ENCODE measurements at regions not wholly inside any gene's neighbourhood (a gene's known extent, or its start where the extent isn't known, plus 50 kb on each side); places are given as distances from the start of the nearest gene placed in this dataset.

GRCh38 chr12:89185889-89186288 lies 166.4 kb downstream of the DUSP6 start:
- CTCF ChIA-PET = no interaction called here
- H3K36me3 Mint-ChIP-seq = peaks cover 49% of the 10 kb centered on the region

GRCh38 chr12:89185181-89185580 lies 167.1 kb downstream of the DUSP6 start:
- Mint-ChIP-seq H3K4me1 (peaks cover 22% of the 10 kb centered on the region), H3K9me3 (ENCODE audit: low read depth) (peaks cover 18% of the 10 kb centered on the region), H3K36me3 (peaks cover 44% of the 10 kb centered on the region), H3K27me3 (no peaks in the 10 kb centered on the region), H3K27ac (no peak overlapping the region), H3K4me3 (no peak overlapping the region)
- ATAC-seq (no peak), DNase-seq (no peak)
- CTCF ChIA-PET = no interaction called here

More at GRCh38 chr12:89185889-89186288, 166.4 kb downstream of the DUSP6 start:
- ATAC-seq (no peak), DNase-seq (no peak)
- H3K4me3 Mint-ChIP-seq = no peak overlapping the region
- H3K4me1 Mint-ChIP-seq = peaks cover 15% of the 10 kb centered on the region
- H3K27ac Mint-ChIP-seq = no peak overlapping the region
- peaks cover 21% of the 10 kb centered on the region for H3K9me3 Mint-ChIP-seq (ENCODE audit: low read depth)
- no peaks in the 10 kb centered on the region for H3K27me3 Mint-ChIP-seq

DNA sequence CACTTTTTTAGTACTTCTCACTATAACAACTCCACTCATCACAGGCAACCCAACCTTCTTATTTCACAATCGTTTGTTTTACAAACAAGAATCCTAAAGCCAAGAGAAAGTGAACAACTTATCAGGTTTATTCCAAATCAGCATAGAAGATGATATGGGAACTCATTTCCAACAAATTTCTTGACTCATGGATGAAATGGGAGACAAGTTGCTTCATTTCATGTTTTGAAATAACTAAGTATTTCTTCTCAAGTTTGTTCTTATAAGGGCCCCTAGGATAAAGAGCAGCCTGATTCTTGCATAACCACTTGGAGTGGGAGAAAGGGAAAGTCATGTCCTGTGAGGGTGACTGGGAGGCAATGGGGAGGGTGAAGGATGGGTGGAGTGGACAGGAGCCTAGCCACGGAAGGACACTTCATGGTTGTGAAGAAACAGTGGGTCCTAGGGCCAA lies 168.3 kb downstream of the DUSP6 start:
- H3K36me3 Mint-ChIP-seq = peaks cover 40% of the 10 kb centered on the region
- DNase-seq (no peak), ATAC-seq (no peak)
- H3K27ac Mint-ChIP-seq = no peak overlapping the region
- H3K4me3 Mint-ChIP-seq = no peak overlapping the region
- peaks cover 31% of the 10 kb centered on the region for H3K4me1 Mint-ChIP-seq
- CTCF ChIA-PET = no interaction called here
- H3K27me3 Mint-ChIP-seq = no peaks in the 10 kb centered on the region
- peaks cover 13% of the 10 kb centered on the region for H3K9me3 Mint-ChIP-seq (ENCODE audit: low read depth)

- peak overlapping the region; percentile 27 for H3K4me3 Mint-ChIP-seq
- H3K27ac Mint-ChIP-seq = peak overlapping the region; percentile 87
Observed at GRCh38 chr12:89181271-89181920, 170.9 kb downstream of the DUSP6 start.

DNA sequence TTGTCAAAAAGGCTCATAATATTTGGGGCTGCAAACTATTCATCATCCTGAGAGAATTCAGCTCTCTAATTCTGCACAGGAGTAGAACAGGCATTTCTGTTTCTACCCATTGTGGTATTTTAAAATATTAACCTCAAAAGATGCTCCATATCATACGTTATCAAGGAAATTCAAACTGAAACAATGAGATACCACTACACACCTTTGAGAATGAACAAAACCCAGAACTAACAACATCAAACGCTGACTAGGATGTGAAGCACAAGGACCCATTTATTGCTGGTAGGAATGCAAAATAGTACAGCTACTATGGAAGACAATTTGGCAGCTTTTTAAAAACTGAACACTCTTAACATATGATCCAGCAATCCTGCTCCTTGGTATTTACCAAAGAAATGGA lies 171.8 kb downstream of the DUSP6 start:
- H3K4me1 Mint-ChIP-seq = peaks cover 32% of the 10 kb centered on the region
- peak overlapping the region; percentile 16 for H3K4me3 Mint-ChIP-seq
- peak overlapping the region; percentile 87 for H3K27ac Mint-ChIP-seq
- CTCF ChIA-PET = interaction anchor here (0.7 to 2.4 kb wide), 5 partner anchors 16 to 345 kb away, joined by 3 to 8 read pairs (median 3); no protein-coding TSS in a partner anchor
- peaks cover 2% of the 10 kb centered on the region for H3K9me3 Mint-ChIP-seq (ENCODE audit: low read depth)
- ATAC-seq (peak; percentile 56), DNase-seq (no peak)
- H3K36me3 Mint-ChIP-seq = peaks cover 32% of the 10 kb centered on the region
- no peaks in the 10 kb centered on the region for H3K27me3 Mint-ChIP-seq

More at GRCh38 chr12:89181271-89181920, 170.9 kb downstream of the DUSP6 start:
- peaks cover 37% of the 10 kb centered on the region for H3K36me3 Mint-ChIP-seq
- CTCF ChIA-PET = interaction anchor here (0.7 to 2.4 kb wide), 8 partner anchors 17 to 344 kb away, joined by 3 to 8 read pairs (median 4); no protein-coding TSS in a partner anchor
- peaks cover 5% of the 10 kb centered on the region for H3K9me3 Mint-ChIP-seq (ENCODE audit: low read depth)
- H3K4me1 Mint-ChIP-seq = peaks cover 32% of the 10 kb centered on the region
- DNase-seq (no peak), ATAC-seq (peak; percentile 85)
- H3K27me3 Mint-ChIP-seq = no peaks in the 10 kb centered on the region

GRCh38 chr12:89179983-89180382 lies 172.3 kb downstream of the DUSP6 start:
- peaks cover 2% of the 10 kb centered on the region for H3K9me3 Mint-ChIP-seq (ENCODE audit: low read depth)

DNA sequence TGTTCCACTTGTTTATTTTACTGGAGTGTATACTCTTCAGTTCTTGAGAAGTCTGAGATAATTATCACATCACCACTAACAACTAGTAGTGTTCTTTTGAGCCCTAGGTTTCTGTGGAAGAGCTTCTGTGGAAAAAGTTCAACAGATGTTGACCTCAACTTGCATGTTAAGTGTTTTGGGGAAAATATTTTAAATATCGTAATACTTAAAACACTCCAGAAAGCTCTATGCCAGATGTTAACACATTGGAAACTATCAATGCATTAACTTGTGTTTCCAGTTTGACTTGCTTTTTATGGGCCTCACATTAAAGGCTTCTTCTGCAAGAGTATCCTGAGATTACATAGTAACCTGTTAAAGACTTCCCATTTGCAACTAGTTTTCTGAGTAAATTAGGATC lies 173.1 kb downstream of the DUSP6 start:
- peaks cover 31% of the 10 kb centered on the region for H3K36me3 Mint-ChIP-seq
- ATAC-seq (no peak), DNase-seq (no peak)
- CTCF ChIA-PET = interaction anchor here (1.1 to 1.2 kb wide), 2 partner anchors 15 to 175 kb away, joined by 3 to 4 read pairs; no protein-coding TSS in a partner anchor
- no peak overlapping the region for H3K4me3 Mint-ChIP-seq
- no peaks in the 10 kb centered on the region for H3K9me3 Mint-ChIP-seq (ENCODE audit: low read depth)
- no peaks in the 10 kb centered on the region for H3K27me3 Mint-ChIP-seq
- H3K27ac Mint-ChIP-seq = no peak overlapping the region
- peaks cover 32% of the 10 kb centered on the region for H3K4me1 Mint-ChIP-seq

More at GRCh38 chr12:89179983-89180382, 172.3 kb downstream of the DUSP6 start:
- CTCF ChIA-PET = interaction anchor here (1.0 to 2.4 kb wide), 4 partner anchors 15 to 174 kb away, joined by 3 to 8 read pairs (median 4); no protein-coding TSS in a partner anchor
- Mint-ChIP-seq H3K36me3 (peaks cover 34% of the 10 kb centered on the region), H3K4me3 (no peak overlapping the region), H3K27ac (peak overlapping the region; percentile 87), H3K27me3 (no peaks in the 10 kb centered on the region), H3K4me1 (peaks cover 32% of the 10 kb centered on the region)
- no peak for ATAC-seq
- no peak for DNase-seq

DNA sequence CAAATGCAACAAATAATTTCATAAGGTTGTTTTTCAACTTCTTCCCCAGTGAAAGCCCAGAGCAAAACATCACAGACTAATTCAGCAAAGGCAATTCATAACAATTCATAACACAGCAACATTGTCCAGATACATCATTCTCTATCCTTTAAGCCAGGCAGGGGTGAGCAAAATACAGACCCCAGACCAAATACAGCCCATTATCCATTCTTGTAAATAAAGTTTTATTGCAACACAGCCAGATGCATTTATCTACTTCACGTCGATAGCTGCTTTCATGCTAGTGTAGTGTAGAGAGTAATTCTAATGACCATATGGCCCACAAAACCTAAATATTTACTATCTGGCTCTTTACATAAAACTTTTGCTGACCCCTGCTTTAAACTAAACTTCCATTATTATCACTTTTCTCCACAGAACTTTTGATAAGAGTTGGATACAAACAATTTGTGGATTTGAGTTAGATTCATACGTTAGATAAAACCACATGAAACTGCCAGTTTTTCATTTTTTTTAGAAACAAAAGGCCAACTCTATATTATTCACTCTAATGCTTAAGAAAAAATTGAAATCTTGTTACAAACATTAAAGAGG lies 174.4 kb downstream of the DUSP6 start:
- Mint-ChIP-seq H3K4me1 (peaks cover 32% of the 10 kb centered on the region), H3K9me3 (ENCODE audit: low read depth) (no peaks in the 10 kb centered on the region), H3K27me3 (no peaks in the 10 kb centered on the region), H3K36me3 (peaks cover 23% of the 10 kb centered on the region), H3K27ac (no peak overlapping the region), H3K4me3 (no peak overlapping the region)
- ATAC-seq (no peak), DNase-seq (no peak)
- CTCF ChIA-PET = interaction anchor here (1.2 kb wide), 1 partner anchor 21 kb away, joined by 3 read pairs; no protein-coding TSS in a partner anchor

DNA sequence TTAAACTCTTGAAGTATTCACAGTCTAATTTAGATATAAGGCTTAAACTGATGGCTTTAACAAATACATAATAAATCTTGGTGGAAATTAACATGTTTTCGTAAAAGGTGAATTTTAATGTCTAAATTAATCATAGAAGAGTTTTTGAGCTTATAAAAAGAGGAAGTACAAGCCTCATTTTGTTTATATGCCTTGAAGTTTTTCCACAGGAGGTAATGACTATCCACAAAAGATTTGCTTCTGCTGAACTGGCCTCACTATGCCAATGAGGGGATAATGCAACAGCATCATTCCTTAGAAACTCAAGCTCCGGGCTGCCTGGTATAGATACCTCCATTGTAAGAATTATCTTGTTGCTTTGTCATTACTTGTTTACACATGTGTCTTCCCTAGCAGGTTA lies 175.6 kb downstream of the DUSP6 start:
- CTCF ChIA-PET = interaction anchor here (1.2 kb wide), 1 partner anchor 20 kb away, joined by 3 read pairs; no protein-coding TSS in a partner anchor

GRCh38 chr12:89173678-89174077 lies 178.6 kb downstream of the DUSP6 start:
- H3K27me3 Mint-ChIP-seq = no peaks in the 10 kb centered on the region
- H3K27ac Mint-ChIP-seq = no peak overlapping the region
- H3K9me3 Mint-ChIP-seq (ENCODE audit: low read depth) = peaks cover 6% of the 10 kb centered on the region
- CTCF ChIA-PET = interaction anchor here (0.8 to 1.5 kb wide), 3 partner anchors 17 to 41 kb away, joined by 3 read pairs; no protein-coding TSS in a partner anchor
- no peak overlapping the region for H3K4me3 Mint-ChIP-seq
- H3K4me1 Mint-ChIP-seq = peaks cover 9% of the 10 kb centered on the region
- no peak for DNase-seq
- peaks cover 36% of the 10 kb centered on the region for H3K36me3 Mint-ChIP-seq
- no peak for ATAC-seq

More for the DNA sequence above, 175.6 kb downstream of the DUSP6 start:
- ATAC-seq = no peak
- Mint-ChIP-seq H3K4me3 (no peak overlapping the region), H3K27me3 (no peaks in the 10 kb centered on the region), H3K27ac (no peak overlapping the region), H3K9me3 (ENCODE audit: low read depth) (no peaks in the 10 kb centered on the region), H3K4me1 (peaks cover 32% of the 10 kb centered on the region), H3K36me3 (peaks cover 29% of the 10 kb centered on the region)
- DNase-seq = no peak

DNA sequence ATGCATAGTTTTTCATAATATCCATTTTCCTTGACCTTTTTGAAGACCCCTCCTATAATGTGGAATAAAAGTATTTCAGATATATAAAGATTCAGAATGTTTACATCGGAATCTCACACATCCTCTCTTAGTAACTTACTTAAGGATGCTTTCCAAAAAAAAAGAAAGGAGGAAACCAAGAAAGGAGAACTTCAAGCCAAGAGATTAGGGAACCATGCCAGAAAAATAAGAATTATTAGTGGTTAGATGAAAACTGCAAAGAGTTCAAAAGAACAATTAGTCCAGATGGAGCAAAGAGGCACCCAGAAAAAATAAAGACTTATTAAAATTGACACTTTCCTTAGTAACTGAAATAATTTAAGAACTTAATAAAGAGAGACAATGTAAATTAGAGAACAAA lies 179.2 kb downstream of the DUSP6 start:
- ATAC-seq = no peak
- Mint-ChIP-seq H3K4me1 (peaks cover 11% of the 10 kb centered on the region), H3K9me3 (ENCODE audit: low read depth) (peaks cover 6% of the 10 kb centered on the region), H3K4me3 (no peak overlapping the region), H3K27ac (no peak overlapping the region), H3K27me3 (no peaks in the 10 kb centered on the region), H3K36me3 (peaks cover 34% of the 10 kb centered on the region)
- no peak for DNase-seq
- CTCF ChIA-PET = interaction anchor here (0.9 to 1.5 kb wide), 2 partner anchors 37 to 42 kb away, joined by 3 read pairs; no protein-coding TSS in a partner anchor

DNA sequence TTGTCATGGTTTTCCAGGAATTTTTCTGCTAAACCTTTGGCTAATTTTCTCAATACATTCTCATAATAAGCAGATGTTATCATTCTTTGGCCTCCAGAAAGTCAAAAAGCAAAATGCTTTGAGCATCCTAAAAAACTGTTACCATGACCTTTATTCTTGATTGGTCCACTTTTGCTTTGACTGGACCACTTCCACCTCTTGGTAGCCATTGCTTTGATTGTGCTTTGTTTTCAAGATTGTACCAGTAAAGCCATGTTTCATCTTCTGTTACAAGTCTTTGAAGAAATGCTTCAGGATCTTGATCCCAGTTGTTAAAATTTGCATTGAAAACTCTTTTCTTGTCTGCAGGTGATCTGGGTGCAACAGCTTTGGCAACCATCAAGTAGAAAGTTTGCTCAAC lies 180.1 kb downstream of the DUSP6 start:
- Mint-ChIP-seq H3K4me3 (no peak overlapping the region), H3K27ac (no peak overlapping the region), H3K4me1 (peaks cover 11% of the 10 kb centered on the region), H3K27me3 (no peaks in the 10 kb centered on the region), H3K9me3 (ENCODE audit: low read depth) (peaks cover 6% of the 10 kb centered on the region), H3K36me3 (peaks cover 30% of the 10 kb centered on the region)
- ATAC-seq (no peak), DNase-seq (no peak)
- CTCF ChIA-PET = no interaction called here

DNA sequence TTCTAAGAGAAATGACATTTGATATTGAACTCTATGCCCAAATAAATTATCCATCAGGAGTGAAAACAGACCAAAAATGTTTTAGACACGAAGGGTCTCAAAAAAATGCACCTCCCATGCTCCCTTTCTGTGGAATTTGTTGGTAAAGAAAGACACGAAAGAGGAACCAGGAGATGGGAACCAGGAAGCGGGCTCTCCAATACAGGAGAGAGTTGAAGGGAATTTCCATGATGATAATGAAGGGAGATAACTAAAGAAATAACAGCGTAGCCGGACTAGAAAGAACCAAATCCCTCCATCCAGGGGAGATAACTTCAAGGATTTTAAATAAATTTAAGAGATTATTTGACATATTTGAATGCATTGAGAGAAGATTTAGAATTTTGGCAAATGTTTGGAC lies 183.0 kb downstream of the DUSP6 start:
- DNase-seq (no peak), ATAC-seq (no peak)
- Mint-ChIP-seq H3K9me3 (ENCODE audit: low read depth) (peaks cover 6% of the 10 kb centered on the region), H3K4me1 (peaks cover 24% of the 10 kb centered on the region), H3K27me3 (no peaks in the 10 kb centered on the region), H3K4me3 (no peak overlapping the region), H3K27ac (no peak overlapping the region), H3K36me3 (peaks cover 37% of the 10 kb centered on the region)
- CTCF ChIA-PET = interaction anchor here (1.2 kb wide), 1 partner anchor 13 kb away, joined by 3 read pairs; no protein-coding TSS in a partner anchor

Data from activated CD8-positive, alpha-beta memory T cell treated with anti-CD3 and anti-CD28 coated beads, Interleukin-2, amount 10 ng/mL, durations not matched to agents 7 days and 5 days (primary cell).